Omental fat pad (tissue), 3 donors: ENCODE measurements at regions not wholly inside any gene's neighbourhood (a gene's known extent, or its start where the extent isn't known, plus 50 kb on each side); places are given as distances from the start of the nearest gene placed in this dataset.
"Not testable (repeated sequence)": the region's sequence is repeated elsewhere in the genome, so short reads cannot be mapped to it uniquely, and the experiment has no call there.

Source experiments
- ATAC-seq: fragments of 150-250 bp; one replicate; pipeline ENCODE4 v1.9.1; 2016; ENCODE audit warnings: mild to moderate bottlenecking, moderate library complexity; ENCODE audit not compliant: low FRiP score
- DNase-seq: peaks from one replicate; pipeline ENCODE4 v3.0.0-alpha.2; 2019; ENCODE audit warnings: low spot score
- CTCF ChIP-seq, 3 donors: fragments of 450-650 bp; IDR thresholded peaks; one replicate each; pipeline ENCODE4 v1.5.1; 2016 to 2017; ENCODE audit warnings: antibody characterized with exemption in 3 of 3, mild to moderate bottlenecking in 3 of 3, moderate library complexity in 2 of 3

DNA sequence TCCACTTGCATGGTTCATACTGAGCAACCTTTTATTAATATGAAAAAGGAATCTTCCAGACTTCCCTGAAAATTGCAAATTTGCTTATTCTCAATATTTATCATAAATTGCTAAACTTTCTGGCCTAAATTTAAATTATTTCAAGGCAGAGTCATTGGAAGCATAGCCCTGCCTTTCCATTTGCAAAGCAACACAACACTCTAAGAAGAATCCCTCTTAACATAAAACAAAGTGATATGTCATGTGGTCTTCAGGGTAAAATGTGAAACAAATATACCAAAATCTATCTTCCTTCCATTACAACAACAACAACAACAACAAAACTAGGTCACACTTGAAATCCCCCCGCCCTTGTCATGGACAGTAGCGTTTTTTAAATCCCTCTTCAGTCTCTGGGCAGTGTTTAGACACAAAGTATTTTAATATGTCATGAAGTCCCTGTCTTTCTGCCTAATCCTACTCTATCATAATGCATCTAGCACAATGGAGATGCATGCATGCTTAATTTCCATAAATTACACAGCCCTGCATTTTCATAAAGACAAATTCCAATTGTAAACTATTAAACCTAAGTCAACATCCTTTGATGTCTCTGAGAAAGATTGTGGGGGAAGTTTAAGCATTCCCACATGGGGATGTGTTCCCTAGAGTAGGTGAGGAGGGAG is 668.9 kb upstream of the LCORL start:
- no peak for ATAC-seq
- no peak for DNase-seq
- TF ChIP-seq CTCF (IDR thresholded peaks at IDR 0.05) = no peak

DNA sequence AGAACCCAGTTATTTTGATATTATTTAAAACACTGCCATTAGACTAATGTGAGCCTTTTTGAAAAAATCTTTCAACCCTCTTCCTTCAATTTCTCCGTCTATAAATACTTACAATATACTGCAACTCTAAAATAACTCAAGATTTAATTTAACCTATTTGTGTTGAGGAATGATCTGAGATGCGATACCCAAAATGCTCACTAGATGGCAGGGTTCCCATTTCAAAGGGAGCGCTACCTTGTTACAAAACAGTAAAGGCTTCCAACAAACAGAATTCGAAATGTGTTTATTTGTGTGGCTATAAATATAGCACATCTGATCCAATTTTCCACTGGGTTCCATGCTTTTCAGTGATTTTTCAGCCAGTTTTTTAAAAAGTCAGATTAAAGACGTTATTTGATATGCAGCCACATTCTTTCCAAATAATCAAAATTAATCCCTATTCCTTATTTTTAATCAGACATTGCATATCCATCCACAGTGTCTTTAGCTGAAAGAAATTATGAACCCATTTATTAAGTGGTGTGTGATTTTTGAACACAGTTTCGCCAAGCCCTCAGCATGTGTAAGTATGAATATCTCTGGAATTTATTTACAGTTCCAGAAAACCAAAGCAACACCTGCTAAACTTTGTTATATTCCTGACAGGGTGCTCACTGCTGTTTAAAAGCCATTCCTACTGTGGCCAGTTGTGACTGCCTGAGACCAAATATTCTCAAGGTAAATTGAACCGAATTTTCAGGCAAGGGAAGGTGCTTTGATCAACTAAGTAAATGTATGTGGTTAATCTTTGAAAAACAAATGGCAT is 668.0 kb upstream of the LCORL start:
- peak in 1 of 3 donors; percentile 9 for TF ChIP-seq CTCF (IDR thresholded peaks at IDR 0.05)
- peak; percentile 78 for ATAC-seq
- DNase-seq = peak; percentile 38

- DNase-seq, ATAC-seq: not testable (repeated sequence)
Observed at GRCh38 chr4:18688351-18688750, 666.8 kb upstream of the LCORL start.

DNA sequence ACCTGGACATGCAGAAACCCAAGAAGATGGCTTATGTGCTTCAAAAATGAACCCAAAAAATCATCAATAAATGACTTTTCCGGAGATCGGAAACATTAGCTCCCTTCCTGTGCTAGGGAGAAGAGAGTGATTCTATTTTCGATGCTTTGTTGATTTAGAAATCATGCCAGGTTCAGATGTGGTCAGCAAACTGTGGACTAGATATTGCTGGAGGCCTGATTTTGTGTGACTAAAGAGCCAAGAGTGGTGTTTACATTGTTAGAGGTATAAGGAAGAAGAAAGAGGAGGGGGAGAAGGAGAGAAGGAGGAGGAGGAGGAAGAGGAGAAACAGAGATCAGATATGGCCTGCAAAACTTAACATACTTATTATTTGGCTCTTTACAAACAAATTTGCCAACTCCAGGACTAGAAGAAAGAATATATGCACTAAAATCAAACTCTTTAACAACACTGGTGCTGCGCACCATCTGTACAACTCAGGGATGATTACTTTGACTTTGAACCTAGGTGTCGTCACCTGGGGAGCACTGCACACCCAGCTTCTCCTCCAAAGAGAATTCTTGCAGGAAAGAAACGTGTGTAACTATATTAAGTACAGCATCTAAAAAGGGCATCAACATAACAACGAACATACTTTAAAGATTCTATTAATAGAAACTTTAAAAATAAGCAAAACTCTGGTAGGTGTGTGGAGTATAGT is 664.9 kb upstream of the LCORL start:
- DNase-seq (no peak), ATAC-seq (no peak)
- no peak for TF ChIP-seq CTCF (IDR thresholded peaks at IDR 0.05)

DNA sequence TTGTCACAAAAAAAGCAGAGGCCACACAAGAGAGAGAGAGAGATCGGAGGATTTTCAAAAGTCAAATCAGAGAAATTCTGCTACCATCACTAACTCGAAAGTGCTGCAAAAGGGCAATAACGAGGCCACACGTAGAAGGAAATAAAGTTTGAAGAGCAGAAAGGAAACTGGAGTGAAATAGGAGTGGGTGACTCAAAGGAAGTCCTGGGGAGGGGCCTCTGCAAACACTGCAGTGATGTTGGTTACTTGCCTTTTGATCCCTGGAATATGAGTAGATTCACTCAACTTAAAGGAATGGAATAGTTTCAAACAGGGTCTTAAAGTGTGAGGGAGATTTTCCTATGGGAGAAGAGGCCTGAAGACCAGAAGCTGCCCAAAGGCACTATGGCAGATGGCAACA is 663.4 kb upstream of the LCORL start:
- no peak for DNase-seq
- ATAC-seq = no peak

DNA sequence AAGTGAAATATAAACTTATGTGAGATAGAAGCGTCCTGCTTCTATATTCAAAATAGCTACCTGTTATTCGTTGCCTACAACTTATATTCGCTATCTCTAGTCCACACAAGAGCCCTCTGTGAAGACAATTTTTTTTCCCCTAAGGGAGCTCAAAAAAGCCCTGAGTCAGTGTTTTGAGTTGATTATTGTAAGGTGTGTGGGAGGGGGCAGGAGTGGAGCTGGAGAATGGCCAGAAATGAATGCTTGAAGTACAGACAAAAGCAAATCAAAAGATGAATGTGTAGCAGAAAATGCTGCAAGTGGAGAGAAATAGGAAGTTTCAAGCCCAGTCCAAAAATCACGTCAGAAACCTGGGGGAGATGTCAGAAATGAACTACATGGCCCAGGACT is 655.0 kb upstream of the LCORL start:
- DNase-seq (no peak), ATAC-seq (peak; percentile 57)
- TF ChIP-seq CTCF (IDR thresholded peaks at IDR 0.05) = no peak

More for the DNA sequence above, 663.4 kb upstream of the LCORL start:
- no peak for TF ChIP-seq CTCF (IDR thresholded peaks at IDR 0.05)
